SHP77 treated with DMSO at 0.1 percent for 48 hours (cell line): ENCODE measurements at regions not wholly inside any gene's neighbourhood (a gene's known extent, or its start where the extent isn't known, plus 50 kb on each side); places are given as distances from the start of the nearest gene placed in this dataset.
"Not testable (repeated sequence)": the region's sequence is repeated elsewhere in the genome, so short reads cannot be mapped to it uniquely, and the experiment has no call there.

Experiments used
- DNase-seq: peaks from one replicate; lab custom pipeline; 2025; lab: John Stamatoyannopoulos, UW

GRCh38 chr4:164095313-164096110 lies 601.0 kb downstream of the TMA16 start:
- DNase-seq: no peak

DNA sequence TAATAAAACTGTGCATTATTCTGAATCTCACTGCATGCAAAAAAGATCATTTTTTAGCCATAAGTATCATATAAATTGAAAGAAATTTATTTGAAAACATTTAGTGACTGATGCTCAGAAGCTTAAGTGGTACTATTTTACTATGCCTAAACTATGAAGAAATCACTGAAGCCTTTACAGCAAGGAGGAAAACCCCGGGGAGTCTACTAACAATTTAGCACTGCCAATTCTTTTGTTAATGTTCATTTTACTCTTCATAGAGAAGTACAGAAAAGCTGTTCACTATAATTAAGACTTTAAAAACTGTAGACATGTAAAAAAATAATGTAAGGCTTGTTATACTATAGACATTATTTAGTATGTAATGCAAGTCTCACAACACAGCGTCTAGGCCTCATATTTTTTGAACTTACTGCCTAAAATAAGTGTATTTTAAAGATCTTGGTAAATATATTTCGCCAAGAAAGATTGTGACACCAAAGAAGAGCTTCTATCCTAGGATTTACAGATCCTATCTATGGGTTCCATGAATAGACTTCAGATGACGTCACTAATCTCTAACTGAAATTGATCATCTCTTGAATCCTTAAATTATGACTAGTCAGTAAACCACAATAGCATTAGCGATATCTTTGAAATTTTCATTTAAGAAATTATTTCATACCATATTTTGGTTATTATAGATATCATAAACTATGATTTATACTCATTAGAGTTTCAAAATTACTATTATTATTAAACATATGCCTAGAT lies 602.5 kb downstream of the TMA16 start:
- no peak for DNase-seq

DNA sequence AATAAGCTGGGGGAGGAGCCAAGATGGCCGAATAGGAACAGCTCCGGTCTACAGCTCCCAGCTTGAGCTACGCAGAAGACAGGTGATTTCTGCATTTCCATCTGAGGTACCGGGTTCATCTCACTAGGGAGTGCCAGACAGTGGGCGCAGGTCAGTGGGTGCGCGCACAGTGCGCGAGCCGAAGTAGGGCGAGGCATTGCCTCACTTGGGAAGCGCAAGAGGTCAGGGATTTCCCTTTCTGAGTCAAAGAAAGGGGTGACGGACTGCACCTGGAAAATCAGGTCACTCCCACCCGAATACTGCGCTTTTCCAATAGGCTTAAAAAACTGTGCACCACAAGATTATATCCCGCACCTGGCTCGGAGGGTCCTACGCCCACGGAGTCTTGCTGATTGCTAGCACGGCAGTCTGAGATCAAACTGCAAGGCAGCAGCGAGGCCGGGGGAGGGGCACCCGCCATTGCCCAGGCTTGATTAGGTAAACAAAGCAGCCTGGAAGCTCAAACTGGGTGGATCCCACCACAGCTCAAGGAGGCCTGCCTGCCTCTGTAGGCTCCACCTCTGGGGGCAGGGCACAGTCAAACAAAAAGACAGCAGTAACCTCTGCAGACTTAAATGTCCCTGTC lies 606.4 kb downstream of the TMA16 start:
- DNase-seq: not testable (repeated sequence)

DNA sequence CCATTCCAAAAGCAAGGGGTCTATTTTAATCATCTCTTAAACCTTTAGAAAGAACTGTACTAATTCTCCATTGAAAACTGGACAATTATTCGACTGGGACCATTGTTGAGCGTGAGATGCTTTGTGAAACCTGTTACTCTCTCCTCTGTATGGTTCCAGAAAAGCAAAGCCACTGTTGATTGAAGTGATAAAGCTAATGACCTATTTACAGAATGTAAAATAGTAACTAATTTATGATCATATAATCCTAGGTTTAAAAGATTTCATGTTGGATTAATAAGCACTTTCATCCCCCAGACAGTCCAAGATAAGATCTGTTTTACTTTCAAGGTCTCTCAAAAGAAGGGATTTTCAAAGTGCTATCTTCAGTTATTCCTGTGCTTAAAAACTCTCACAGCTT lies 614.5 kb downstream of the TMA16 start:
- no peak for DNase-seq

- DNase-seq: no peak
Measured at GRCh38 chr4:164109503-164109902, 615.0 kb downstream of the TMA16 start.

DNA sequence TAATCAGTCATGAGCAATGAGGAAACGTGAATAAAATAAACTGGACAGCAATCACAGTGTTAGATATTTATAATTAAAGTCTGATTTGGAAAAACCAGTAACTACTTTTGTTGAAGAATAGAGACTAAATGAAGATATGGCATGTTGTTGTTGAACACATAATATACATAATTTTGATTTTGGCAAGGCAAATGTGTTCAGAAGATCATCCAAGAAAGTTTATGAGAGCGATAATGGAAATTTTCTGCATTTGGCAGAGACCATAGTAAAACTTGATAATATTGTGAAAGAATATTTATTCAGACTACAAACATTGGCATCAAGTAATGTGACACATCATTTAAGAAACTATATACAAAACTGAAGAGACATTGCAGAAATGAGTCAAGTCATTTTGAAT lies 620.7 kb downstream of the TMA16 start:
- no peak for DNase-seq

- DNase-seq: no peak
Measured at GRCh38 chr4:164116286-164116685, 621.8 kb downstream of the TMA16 start.

- DNase-seq: no peak
Measured at GRCh38 chr4:164134388-164134787, 619.5 kb upstream of the SMIM31 start.

DNA sequence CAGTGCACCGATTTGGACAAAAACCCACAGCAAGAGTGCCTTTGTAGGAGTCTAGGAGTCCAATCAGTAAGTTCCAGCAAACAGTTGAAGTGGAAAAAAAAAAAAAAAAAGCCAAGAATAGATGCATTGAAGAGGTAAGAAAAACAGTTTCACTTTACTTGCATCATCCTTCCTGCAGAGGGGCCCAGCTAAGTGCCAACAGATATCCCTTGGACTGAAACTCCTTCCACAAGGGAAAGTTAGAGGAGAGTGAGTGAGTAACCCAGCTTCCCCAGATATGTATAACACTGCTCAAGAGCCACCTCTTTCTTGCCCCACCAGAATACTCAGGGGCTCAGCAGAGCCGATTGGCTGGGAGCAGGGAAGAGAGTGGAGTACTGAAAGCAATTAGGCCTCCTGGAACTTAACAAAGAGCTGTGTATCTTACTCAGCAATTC lies 617.7 kb upstream of the SMIM31 start:
- no peak for DNase-seq

- no peak for DNase-seq
Measured at GRCh38 chr4:164138521-164138920, 615.4 kb upstream of the SMIM31 start.

DNA sequence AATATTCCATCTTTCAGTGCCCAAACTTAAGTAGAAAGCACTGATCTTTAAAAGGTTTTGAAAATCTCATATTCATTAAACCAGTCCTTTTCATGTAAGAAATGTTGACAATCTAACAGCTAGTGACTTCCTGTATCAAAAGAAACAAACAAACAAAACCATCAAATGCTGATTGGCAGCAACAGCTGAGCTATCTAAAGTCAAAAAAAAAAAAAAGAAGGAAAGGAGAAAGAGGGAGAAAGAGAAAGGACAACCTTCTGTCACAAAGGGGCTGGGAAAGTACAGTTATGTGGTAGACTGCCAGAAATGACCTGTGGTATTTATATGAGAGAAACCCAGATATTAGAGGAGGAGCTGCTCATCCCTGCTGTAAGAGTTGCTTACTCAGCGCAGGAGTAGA lies 614.6 kb upstream of the SMIM31 start:
- no peak for DNase-seq

- not testable (repeated sequence) for DNase-seq
Measured at GRCh38 chr4:164141755-164142375, 612.1 kb upstream of the SMIM31 start.

- DNase-seq: no peak
Measured at GRCh38 chr4:164154416-164154815, 599.5 kb upstream of the SMIM31 start.

GRCh38 chr4:164169591-164169990 lies 584.3 kb upstream of the SMIM31 start:
- no peak for DNase-seq

GRCh38 chr4:164177153-164177552 lies 576.8 kb upstream of the SMIM31 start:
- DNase-seq: no peak

DNA sequence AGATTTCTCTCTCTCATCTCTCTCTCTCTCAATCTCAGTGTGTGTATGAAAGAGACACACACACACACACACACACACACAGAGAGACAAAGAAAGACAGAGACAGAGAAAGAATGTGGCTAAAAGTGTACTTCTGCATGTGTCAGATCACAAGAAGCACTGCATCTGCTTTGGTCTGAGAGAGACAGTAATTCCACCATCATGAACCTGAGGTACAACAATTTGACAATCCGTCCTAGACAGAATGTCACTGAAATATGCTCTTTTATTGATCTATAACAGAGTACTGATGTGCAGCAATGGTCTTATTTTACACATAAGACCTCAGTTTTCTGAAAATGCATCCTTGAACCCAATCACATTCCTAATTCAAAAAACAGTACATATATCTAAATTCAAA lies 576.2 kb upstream of the SMIM31 start:
- no peak for DNase-seq

DNA sequence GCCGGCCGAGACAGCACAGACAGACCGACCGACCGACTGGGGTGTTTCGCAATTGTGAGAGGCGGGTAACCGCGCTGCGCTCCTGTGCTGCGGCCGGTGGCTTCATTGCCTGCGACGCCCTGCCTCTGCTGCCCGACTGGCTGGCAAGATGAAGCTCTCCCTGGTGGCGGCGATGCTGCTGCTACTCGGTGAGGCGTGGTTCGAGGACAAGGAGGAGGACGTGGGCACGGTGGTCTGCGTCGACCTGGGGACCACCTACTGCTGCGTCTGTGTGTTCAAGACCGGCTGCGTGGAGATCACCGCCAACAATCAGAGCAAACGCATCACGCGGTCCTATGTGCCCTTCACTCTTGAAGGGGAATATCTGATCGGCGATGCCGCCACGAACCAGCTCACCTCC lies 565.7 kb upstream of the SMIM31 start:
- no peak for DNase-seq

- no peak for DNase-seq
Measured at GRCh38 chr4:164192844-164193243, 561.1 kb upstream of the SMIM31 start.

- no peak for DNase-seq
Measured at GRCh38 chr4:164193676-164194075, 560.3 kb upstream of the SMIM31 start.

DNA sequence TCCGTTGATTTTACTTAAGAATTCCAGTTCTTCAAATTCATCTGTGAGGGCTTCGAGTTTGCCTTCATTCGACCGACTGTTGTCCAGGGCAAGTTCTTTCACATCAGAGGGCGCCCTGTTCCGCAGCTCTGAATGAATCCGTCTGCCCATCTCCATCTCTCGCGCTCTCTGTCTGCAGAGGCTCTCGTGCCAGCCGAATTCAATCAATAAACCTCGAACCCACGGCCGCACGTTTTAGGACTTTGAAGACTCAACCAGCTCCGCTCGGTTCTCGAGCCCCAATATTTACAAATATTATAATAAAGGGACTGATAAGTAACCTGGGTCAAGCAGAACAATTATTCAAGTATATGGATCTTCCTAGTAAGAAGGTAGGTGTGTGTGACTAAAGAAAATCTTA lies 556.4 kb upstream of the SMIM31 start:
- no peak for DNase-seq

GRCh38 chr4:164203476-164203875 lies 550.5 kb upstream of the SMIM31 start:
- no peak for DNase-seq

GRCh38 chr4:164204434-164204833 lies 549.5 kb upstream of the SMIM31 start:
- no peak for DNase-seq

DNA sequence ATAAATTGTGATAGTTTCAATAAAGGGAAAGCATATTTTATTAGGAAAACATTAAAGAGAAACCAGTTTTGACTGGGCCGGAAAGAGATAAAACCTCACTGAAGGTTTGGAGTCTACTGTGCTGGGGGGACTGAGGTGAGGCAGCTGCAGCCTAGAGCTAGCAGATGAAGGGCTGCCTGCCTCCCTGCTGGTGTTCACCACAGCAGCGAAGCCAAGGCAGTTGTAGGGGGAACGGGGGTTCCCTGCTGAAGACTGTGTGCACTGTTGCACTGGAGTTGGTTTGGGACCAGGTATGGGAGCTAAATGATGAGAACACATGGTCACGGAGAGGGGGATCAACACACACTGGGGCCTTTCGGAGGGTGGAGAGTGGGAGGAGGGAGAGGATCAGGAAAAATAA lies 546.5 kb upstream of the SMIM31 start:
- no peak for DNase-seq
